ENCODE measurements at regions not wholly inside any gene's neighbourhood (a gene's known extent, or its start where the extent isn't known, plus 50 kb on each side); places are given as distances from the start of the nearest gene placed in this dataset.
"Not testable (repeated sequence)": the region's sequence is repeated elsewhere in the genome, so short reads cannot be mapped to it uniquely, and the experiment has no call there.

- H3K4me3 ChIP-seq, result no peak overlapping the region
- no peaks in the 10 kb centered on the region for H3K9me3 ChIP-seq
- TF ChIP-seq, protein P1, sequence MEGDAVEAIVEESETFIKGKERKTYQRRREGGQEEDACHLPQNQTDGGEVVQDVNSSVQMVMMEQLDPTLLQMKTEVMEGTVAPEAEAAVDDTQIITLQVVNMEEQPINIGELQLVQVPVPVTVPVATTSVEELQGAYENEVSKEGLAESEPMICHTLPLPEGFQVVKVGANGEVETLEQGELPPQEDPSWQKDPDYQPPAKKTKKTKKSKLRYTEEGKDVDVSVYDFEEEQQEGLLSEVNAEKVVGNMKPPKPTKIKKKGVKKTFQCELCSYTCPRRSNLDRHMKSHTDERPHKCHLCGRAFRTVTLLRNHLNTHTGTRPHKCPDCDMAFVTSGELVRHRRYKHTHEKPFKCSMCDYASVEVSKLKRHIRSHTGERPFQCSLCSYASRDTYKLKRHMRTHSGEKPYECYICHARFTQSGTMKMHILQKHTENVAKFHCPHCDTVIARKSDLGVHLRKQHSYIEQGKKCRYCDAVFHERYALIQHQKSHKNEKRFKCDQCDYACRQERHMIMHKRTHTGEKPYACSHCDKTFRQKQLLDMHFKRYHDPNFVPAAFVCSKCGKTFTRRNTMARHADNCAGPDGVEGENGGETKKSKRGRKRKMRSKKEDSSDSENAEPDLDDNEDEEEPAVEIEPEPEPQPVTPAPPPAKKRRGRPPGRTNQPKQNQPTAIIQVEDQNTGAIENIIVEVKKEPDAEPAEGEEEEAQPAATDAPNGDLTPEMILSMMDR (IDR thresholded peaks at IDR 0.05), result no peak
- no peak for TF ChIP-seq POLR2A (IDR thresholded peaks at IDR 0.05)
- intact Hi-C loops (cut with DNase I), result no loop called here
- no peaks in the 10 kb centered on the region for H3K27me3 ChIP-seq
- 86% methylated on average over 1 of the region's 1 CpG for WGBS (ENCODE audit: insufficient coverage, low coverage, low lambda C conversion rate, missing lambda C conversion rate)
- ATAC-seq, result no peak
- H3K36me3 ChIP-seq, result no peaks in the 10 kb centered on the region
- no peak for DNase-seq
- no peak overlapping the region for H3K27ac ChIP-seq
- H3K4me1 ChIP-seq, result no peaks in the 10 kb centered on the region
These were observed 121.1 kb upstream of the GHR start for GRCh38 chr5:42302186-42302585.

DNA sequence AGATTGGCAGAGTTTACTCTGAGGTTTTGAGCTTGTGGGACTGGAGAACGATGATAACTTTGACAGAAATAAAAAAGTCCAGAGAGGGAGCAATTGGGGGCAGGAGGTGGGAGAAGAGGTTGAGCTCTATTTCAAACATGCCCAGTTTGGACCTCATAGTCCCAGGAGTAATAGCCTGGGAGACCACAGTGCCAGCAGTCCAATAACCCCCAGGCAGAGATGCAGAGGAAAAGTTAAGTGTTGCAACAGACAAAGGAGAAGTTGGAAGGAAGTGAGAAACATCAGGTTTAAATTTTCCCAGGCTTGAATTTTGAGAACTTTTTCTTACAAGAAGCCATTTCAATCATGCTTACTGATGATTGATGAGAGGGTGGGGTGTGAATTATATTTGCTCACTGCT lies 117.0 kb upstream of the GHR start:
- no peak for ATAC-seq
- Histone ChIP-seq H3K4me1 (no peaks in the 10 kb centered on the region), H3K27ac (no peak overlapping the region), H3K4me3 (no peak overlapping the region), H3K9me3 (no peaks in the 10 kb centered on the region), H3K27me3 (no peaks in the 10 kb centered on the region), H3K36me3 (no peaks in the 10 kb centered on the region)
- no peak for TF ChIP-seq POLR2A (IDR thresholded peaks at IDR 0.05)
- TF ChIP-seq, protein P1 (IDR thresholded peaks at IDR 0.05), result no peak
- 64% methylated on average over 1 of the region's 1 CpG for WGBS (ENCODE audit: insufficient coverage, low coverage, low lambda C conversion rate, missing lambda C conversion rate)
- no peak for DNase-seq
- intact Hi-C loops (cut with DNase I), result no loop called here

DNA sequence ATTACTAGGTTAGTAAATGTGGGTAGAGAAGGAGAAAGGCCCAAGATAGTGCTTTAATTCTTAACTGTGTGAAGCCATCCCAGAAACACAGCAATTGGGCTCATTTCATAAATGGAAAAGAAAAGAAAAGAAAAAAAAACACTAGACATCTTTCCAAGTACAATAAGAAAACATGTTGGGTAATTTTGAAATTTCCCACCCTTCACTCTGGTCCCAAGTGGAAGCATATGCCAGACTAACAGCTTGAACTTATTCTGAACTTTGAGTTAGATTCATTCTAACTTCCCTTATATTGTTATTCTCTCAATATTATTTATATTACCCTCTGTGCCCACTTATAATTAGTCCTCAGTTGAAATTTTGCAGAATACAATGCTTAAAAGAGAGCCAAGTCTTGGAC lies 113.4 kb upstream of the GHR start:
- ATAC-seq (no peak), DNase-seq (no peak)
- intact Hi-C loops (cut with DNase I), result no loop called here
- TF ChIP-seq, protein P1 (IDR thresholded peaks at IDR 0.05), result no peak
- TF ChIP-seq POLR2A (IDR thresholded peaks at IDR 0.05), result no peak
- Histone ChIP-seq H3K4me3 (no peak overlapping the region), H3K9me3 (no peaks in the 10 kb centered on the region), H3K4me1 (no peaks in the 10 kb centered on the region), H3K36me3 (no peaks in the 10 kb centered on the region), H3K27ac (no peak overlapping the region), H3K27me3 (no peaks in the 10 kb centered on the region)

DNA sequence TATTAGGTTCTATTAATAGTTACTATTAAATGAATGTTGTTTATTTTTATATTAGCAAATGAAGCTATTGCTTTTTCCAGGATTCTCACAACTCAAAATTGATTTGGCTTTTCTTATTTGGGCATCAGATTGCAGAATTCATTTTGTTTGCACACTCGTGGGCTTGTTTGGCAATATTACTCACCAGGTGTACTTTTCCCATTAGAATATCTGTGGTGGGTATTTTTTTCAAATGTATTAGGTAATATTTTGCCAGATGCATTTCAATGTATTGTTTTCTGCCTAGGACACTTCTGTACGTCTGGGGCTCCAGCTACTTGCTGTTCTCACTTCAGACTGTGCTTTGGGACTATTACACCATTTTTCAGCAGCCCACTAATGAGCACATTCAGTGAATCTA lies 108.0 kb upstream of the GHR start:
- TF ChIP-seq, protein P1 (IDR thresholded peaks at IDR 0.05), result no peak
- TF ChIP-seq POLR2A (IDR thresholded peaks at IDR 0.05), result no peak
- no peak overlapping the region for H3K27ac ChIP-seq
- H3K4me3 ChIP-seq, result no peak overlapping the region
- no peaks in the 10 kb centered on the region for H3K4me1 ChIP-seq
- H3K36me3 ChIP-seq, result no peaks in the 10 kb centered on the region
- no peaks in the 10 kb centered on the region for H3K9me3 ChIP-seq
- ATAC-seq (peak in 1 of 4 donors; percentile 42), DNase-seq (no peak)
- 16% methylated on average over 2 of the region's 2 CpGs for WGBS (ENCODE audit: insufficient coverage, low coverage, low lambda C conversion rate, missing lambda C conversion rate)
- H3K27me3 ChIP-seq, result no peaks in the 10 kb centered on the region
- intact Hi-C loops (cut with DNase I), result no loop called here

DNA sequence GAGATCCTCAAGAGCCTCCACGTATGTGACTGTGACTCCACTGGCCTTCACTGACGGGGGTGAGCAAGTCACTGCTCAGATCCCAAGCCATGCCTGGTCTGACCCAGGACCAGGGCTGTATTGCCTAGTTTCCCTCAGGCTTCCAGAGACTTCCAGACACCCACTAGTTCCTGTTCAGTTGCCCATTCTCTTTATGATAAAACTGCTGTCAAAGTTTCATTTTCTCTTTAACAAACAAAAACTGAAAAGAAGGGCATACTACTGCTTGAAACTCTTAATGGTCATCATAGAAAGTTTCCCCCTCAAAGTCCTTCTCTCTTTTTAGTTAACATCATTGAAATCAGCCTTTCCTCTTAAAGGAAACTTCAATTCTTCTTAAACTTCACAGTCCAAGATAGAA lies 105.7 kb upstream of the GHR start:
- Histone ChIP-seq H3K4me1 (no peaks in the 10 kb centered on the region), H3K27me3 (no peaks in the 10 kb centered on the region), H3K9me3 (no peaks in the 10 kb centered on the region), H3K36me3 (no peaks in the 10 kb centered on the region), H3K4me3 (no peak overlapping the region), H3K27ac (no peak overlapping the region)
- TF ChIP-seq POLR2A (IDR thresholded peaks at IDR 0.05), result no peak
- TF ChIP-seq, protein P1 (IDR thresholded peaks at IDR 0.05), result no peak
- WGBS (ENCODE audit: insufficient coverage, low coverage, low lambda C conversion rate, missing lambda C conversion rate), result 54% methylated on average over 2 of the region's 2 CpGs
- no peak for DNase-seq
- intact Hi-C loops (cut with DNase I), result no loop called here
- no peak for ATAC-seq

- H3K27ac ChIP-seq; H3K36me3 ChIP-seq; ATAC-seq; H3K9me3 ChIP-seq; H3K27me3 ChIP-seq; intact Hi-C loops (cut with DNase I); DNase-seq; H3K4me3 ChIP-seq; H3K4me1 ChIP-seq: not testable (repeated sequence)
- WGBS (ENCODE audit: insufficient coverage, low coverage, low lambda C conversion rate, missing lambda C conversion rate), result 64% methylated on average over 3 of the region's 5 CpGs
These were observed 103.7 kb upstream of the GHR start for GRCh38 chr5:42319546-42319945.
